HepG2 (cell line): ENCODE measurements at regions not wholly inside any gene's neighbourhood (a gene's known extent, or its start where the extent isn't known, plus 50 kb on each side); places are given as distances from the start of the nearest gene placed in this dataset.
"Not testable (repeated sequence)": the region's sequence is repeated elsewhere in the genome, so short reads cannot be mapped to it uniquely, and the experiment has no call there.

ENCODE experiments used
- ATAC-seq: fragments of 200-7000 bp; cut with Tn5 transposase; 3 replicates; pipeline ENCODE4 v1.9.1; 2020; ENCODE audit warnings: mild to moderate bottlenecking, moderate library complexity
- BruUV-seq: library from RNA; stranded (reverse); fragments of 400-500 nt; replicated peaks from 2 replicates; lab custom pipeline; 2021; lab: Mats Ljungman, UMichigan
- CTCF ChIA-PET: fragments of 300-600 bp; formaldehyde crosslinking; extraction: SDS; loops from one replicate; lab custom pipeline; 2021; ENCODE audit warnings: low total read pairs, inconsistent platforms, low intra/inter-chr PET ratio; lab: Yijun Ruan, JAX
- POLR2A ChIA-PET: fragments of 350-600 bp; sonication (Branson Sonifier 250); formaldehyde crosslinking; loops from one replicate; lab custom pipeline; 2020; ENCODE audit warnings: antibody characterized with exemption, inconsistent platforms; lab: Yijun Ruan, JAX
- DNase-seq: peaks from one replicate; pipeline ENCODE4 v3.0.0-alpha.2; 2015; ENCODE audit warnings: low spot score
- FAIRE-seq: peaks from 3 replicates; lab custom pipeline; 2011; peaks lifted over from hg19 to GRCh38; lab: Jason Lieb, UNC
- H2AFZ ChIP-seq: one replicate; pipeline ENCODE4 v1.6.1; 2011; ENCODE audit warnings: low read length, inconsistent platforms
- H3K27ac ChIP-seq: fragments of 300-600 bp; 3 replicates; pipeline ENCODE4 v1.8.0; 2011; ENCODE audit warnings: mixed run types, mild to moderate bottlenecking, mixed read lengths, low read length, inconsistent platforms; ENCODE audit not compliant: insufficient read depth; ENCODE audit errors: extremely low read length
- H3K27me3 ChIP-seq, 2 experiments: fragments of 200-600 bp in 1 of 2; 2 replicates in 1 of 2; 3 replicates in 1 of 2; pipeline versions ENCODE4 v1.6.0 to v1.8.0; 2011; ENCODE audit warnings: low read length in 2 of 2, mild to moderate bottlenecking in 2 of 2, moderate library complexity in 2 of 2, inconsistent platforms in 1 of 2; ENCODE audit not compliant: insufficient read depth in 2 of 2, control insufficient read depth in 1 of 2
- H3K36me3 ChIP-seq, 2 experiments: fragments of 200-600 bp in 1 of 2; replicated peaks in 1 of 2; 2 replicates in 1 of 2; 3 replicates in 1 of 2; pipeline versions ENCODE4 v1.5.1 to v1.8.0; 2011; ENCODE audit warnings: low read length in 2 of 2, inconsistent platforms in 1 of 2; ENCODE audit not compliant: insufficient read depth in 2 of 2, control insufficient read depth in 1 of 2
- H3K4me1 ChIP-seq: 2 replicates; pipeline ENCODE4 v1.5.1; 2012; ENCODE audit warnings: low read length, inconsistent platforms; ENCODE audit not compliant: insufficient read depth
- H3K4me2 ChIP-seq: 2 replicates; pipeline ENCODE4 v1.6.0; 2011; ENCODE audit warnings: low read depth, low read length, inconsistent platforms
- H3K4me3 ChIP-seq, 3 experiments: fragments of 200-600 bp in 1 of 3; sonication (generic), shearing (Covaris generic) in 1 of 3; replicated peaks in 1 of 3; 2 replicates each; pipeline ENCODE4 v1.5.1; 2011 to 2016; ENCODE audit warnings: low read length in 3 of 3, inconsistent platforms in 2 of 3, low read depth in 2 of 3, mild to moderate bottlenecking in 2 of 3, control low read depth in 1 of 3, mixed read lengths in 1 of 3; ENCODE audit not compliant: insufficient read depth in 1 of 3
- H3K79me2 ChIP-seq: one replicate; pipeline ENCODE4 v1.6.1; 2011; ENCODE audit warnings: low read length, inconsistent platforms; ENCODE audit not compliant: insufficient read depth
- H3K9ac ChIP-seq: 2 replicates; pipeline ENCODE4 v1.6.0; 2011; ENCODE audit warnings: mild to moderate bottlenecking, low read depth, low read length, inconsistent platforms; ENCODE audit not compliant: insufficient read depth
- H3K9me3 ChIP-seq: 2 replicates; pipeline ENCODE4 v1.5.1; 2012; ENCODE audit warnings: mild to moderate bottlenecking, low read length
- H4K20me1 ChIP-seq: 2 replicates; pipeline ENCODE4 v1.6.0; 2011; ENCODE audit warnings: inconsistent platforms, mild to moderate bottlenecking, low read length, moderate library complexity; ENCODE audit not compliant: insufficient read depth
- EHMT2 ChIP-seq: fragments of 200-600 bp; sonication (generic); IDR thresholded peaks from 2 replicates; pipeline ENCODE4 v1.7.0; 2017; ENCODE audit warnings: antibody characterized with exemption, low read depth, low read length, borderline replicate concordance
- KMT2A ChIP-seq: sonication (generic); formaldehyde crosslinking; IDR thresholded peaks from 2 replicates; pipeline ENCODE4 v1.4.0; 2020; ENCODE audit warnings: missing genetic modification reagents
- NKX3-1 ChIP-seq: sonication (generic); formaldehyde crosslinking; IDR thresholded peaks from 2 replicates; pipeline ENCODE4 v1.5.0; 2020; ENCODE audit warnings: missing genetic modification reagents
- SAFB2 ChIP-seq: sonication (generic); formaldehyde crosslinking; IDR thresholded peaks from 2 replicates; pipeline ENCODE4 v1.5.1; 2020; ENCODE audit warnings: missing genetic modification reagents, low read depth, mild to moderate bottlenecking, borderline replicate concordance
- SIN3A ChIP-seq: IDR thresholded peaks from 2 replicates; pipeline ENCODE4 v1.6.1; 2011; ENCODE audit warnings: low read depth, mild to moderate bottlenecking, control low read depth, low read length, borderline replicate concordance
- SYNCRIP ChIP-seq: fragments of 200-400 bp; formaldehyde crosslinking; IDR thresholded peaks from 2 replicates; pipeline ENCODE4 v1.6.1; 2018; ENCODE audit warnings: mild to moderate bottlenecking, low read depth, low read length; ENCODE audit not compliant: insufficient read depth
- TCF7L2 ChIP-seq: IDR thresholded peaks from 2 replicates; pipeline ENCODE4 v1.6.1; 2011; ENCODE audit warnings: mild to moderate bottlenecking, low read depth, low read length, moderate library complexity
- ZNF30 ChIP-seq: sonication (generic); formaldehyde crosslinking; IDR thresholded peaks from 2 replicates; pipeline ENCODE4 v1.5.0; 2020; ENCODE audit warnings: mild to moderate bottlenecking, missing genetic modification reagents
- ZNF644 ChIP-seq: IDR thresholded peaks from 2 replicates; pipeline ENCODE4 v1.6.1; 2016; ENCODE audit warnings: low read depth
- WGBS: methylation state at CpG from one replicate; pipeline ENCODE4 v1.1.6; 2017; ENCODE audit warnings: low lambda C conversion rate; 5-methylcytosine and 5-hydroxymethylcytosine counted together
- in situ Hi-C: cut with HindIII; loops from 2 replicates; pipeline ENCODE4 v1.10.0; 2017; ENCODE audit warnings: low pct_unique_long_range_greater_than_20kb; ENCODE audit not compliant: extremely low pct_ligation_motif_present
- intact Hi-C: fragments of 100-400 bp; cut with micrococcal nuclease; formaldehyde crosslinking; loops from one replicate; pipeline ENCODE4 v1.10.0; 2022; ENCODE audit not compliant: unreplicated experiment
- TF ChIP-seq, protein P1 (sequence below): sonication (generic); formaldehyde crosslinking; IDR thresholded peaks from 2 replicates; pipeline ENCODE4 v1.4.0; 2020; ENCODE audit warnings: missing genetic modification reagents

DNA sequence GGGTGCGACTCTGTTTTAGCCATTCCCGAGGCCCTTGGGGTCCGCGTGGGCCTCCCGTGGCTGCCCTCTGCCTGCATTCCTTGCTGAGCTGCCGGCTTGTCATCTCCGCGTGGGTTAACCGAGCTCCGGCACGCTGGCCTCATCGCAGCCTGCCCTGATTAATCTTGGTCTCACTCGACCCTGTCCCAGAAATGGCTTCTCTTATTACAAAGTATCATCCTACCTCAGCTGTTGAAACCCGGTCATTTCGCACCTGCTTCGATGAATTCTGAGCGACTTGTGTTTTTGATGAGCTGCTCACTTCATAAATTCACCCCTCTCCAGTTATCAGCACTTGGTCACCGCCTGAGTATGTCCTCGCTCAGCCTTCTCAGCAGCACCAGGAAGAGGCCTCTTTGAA lies 123.5 kb upstream of the EGFLAM start:
- ATAC-seq (no peak), FAIRE-seq (no peak), DNase-seq (no peak)
- H3K4me3 ChIP-seq: no peak overlapping the region
- 98% methylated on average over 19 of the region's 19 CpGs for WGBS
- H3K9ac ChIP-seq: no peak overlapping the region
- no peaks in the 10 kb centered on the region for H3K27me3 ChIP-seq
- no peak overlapping the region for H3K4me2 ChIP-seq
- BruUV-seq: no TSS peak
- POLR2A ChIA-PET: no interaction called here
- no peak overlapping the region for H2AFZ ChIP-seq
- H3K27ac ChIP-seq: no peak overlapping the region
- no peaks in the 10 kb centered on the region for H3K79me2 ChIP-seq
- H3K4me1 ChIP-seq: peaks cover 27% of the 10 kb centered on the region
- in situ Hi-C loops (no loop called here), intact Hi-C loops (no loop called here)
- no peaks in the 10 kb centered on the region for H4K20me1 ChIP-seq
- H3K36me3 ChIP-seq: no peaks in the 10 kb centered on the region
- H3K9me3 ChIP-seq: no peaks in the 10 kb centered on the region
- CTCF ChIA-PET: no interaction called here
- no peak for TF ChIP-seq KMT2A
- TF ChIP-seq SYNCRIP: no peak

- DNase-seq, FAIRE-seq, H2AFZ ChIP-seq, H3K27me3 ChIP-seq, H3K4me3 ChIP-seq, CTCF ChIA-PET, BruUV-seq, intact Hi-C loops, H3K9ac ChIP-seq, ATAC-seq, H3K9me3 ChIP-seq, H3K27ac ChIP-seq, in situ Hi-C loops, H3K79me2 ChIP-seq, H3K4me2 ChIP-seq, H4K20me1 ChIP-seq, H3K36me3 ChIP-seq: not testable (repeated sequence)
- WGBS: 98% methylated on average over 1 of the region's 1 CpG
- POLR2A ChIA-PET: interaction anchor here (1.3 kb wide), 1 partner anchor 13 kb away, joined by 4 read pairs; no protein-coding TSS in a partner anchor
- peaks cover 27% of the 10 kb centered on the region for H3K4me1 ChIP-seq
Measured at GRCh38 chr5:38134294-38134693, 124.1 kb upstream of the EGFLAM start.

- intact Hi-C loops: no loop called here
- ChIA-PET CTCF (no interaction called here), POLR2A (no interaction called here)
- H3K27me3 ChIP-seq: no peaks in the 10 kb centered on the region
- TF ChIP-seq ZNF30: no peak
- TF ChIP-seq ZNF644: no peak
- no peak for TF ChIP-seq TCF7L2
- TF ChIP-seq EHMT2: no peak
- TF ChIP-seq SIN3A: no peak
- TF ChIP-seq, protein P1, sequence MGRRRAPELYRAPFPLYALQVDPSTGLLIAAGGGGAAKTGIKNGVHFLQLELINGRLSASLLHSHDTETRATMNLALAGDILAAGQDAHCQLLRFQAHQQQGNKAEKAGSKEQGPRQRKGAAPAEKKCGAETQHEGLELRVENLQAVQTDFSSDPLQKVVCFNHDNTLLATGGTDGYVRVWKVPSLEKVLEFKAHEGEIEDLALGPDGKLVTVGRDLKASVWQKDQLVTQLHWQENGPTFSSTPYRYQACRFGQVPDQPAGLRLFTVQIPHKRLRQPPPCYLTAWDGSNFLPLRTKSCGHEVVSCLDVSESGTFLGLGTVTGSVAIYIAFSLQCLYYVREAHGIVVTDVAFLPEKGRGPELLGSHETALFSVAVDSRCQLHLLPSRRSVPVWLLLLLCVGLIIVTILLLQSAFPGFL (CRISPR knock-in tag): no peak
- TF ChIP-seq SAFB2 (CRISPR knock-in tag): no peak
- no peak for TF ChIP-seq NKX3-1
- TF ChIP-seq, all 625 proteins: peak for 0
- Histone ChIP-seq H3K4me3 (no peak overlapping the region), H3K9me3 (no peaks in the 10 kb centered on the region), H3K27ac (no peak overlapping the region), H2AFZ (no peak overlapping the region), H3K4me2 (no peak overlapping the region), H3K36me3 (no peaks in the 10 kb centered on the region), H3K4me1 (peaks cover 18% of the 10 kb centered on the region), H3K9ac (no peak overlapping the region), H3K79me2 (no peaks in the 10 kb centered on the region), H4K20me1 (no peaks in the 10 kb centered on the region)
- ATAC-seq (no peak), FAIRE-seq (no peak), DNase-seq (no peak)
- no TSS peak for BruUV-seq
- in situ Hi-C loops: no loop called here
- 57% methylated on average over 4 of the region's 4 CpGs for WGBS
Measured at GRCh38 chr5:38131686-38132085, 126.7 kb upstream of the EGFLAM start.
